Duodenal mucosa (tissue), 2 donors: ENCODE measurements at regions not wholly inside any gene's neighbourhood (a gene's known extent, or its start where the extent isn't known, plus 50 kb on each side); places are given as distances from the start of the nearest gene placed in this dataset.

ENCODE experiments used
- H3K27ac ChIP-seq: one replicate; pipeline ENCODE4 v1.7.0; 2013; ENCODE audit warnings: low read depth, low read length
- H3K27me3 ChIP-seq, 2 donors: one replicate each; pipeline ENCODE4 v1.7.0; 2013; ENCODE audit warnings: low read length in 2 of 2, control low read depth in 1 of 2; ENCODE audit not compliant: insufficient read depth in 2 of 2, control insufficient read depth in 1 of 2
- H3K36me3 ChIP-seq, 2 donors: one replicate each; pipeline ENCODE4 v1.7.0; 2013; ENCODE audit warnings: low read length in 2 of 2, control low read depth in 1 of 2; ENCODE audit not compliant: insufficient read depth in 2 of 2, control insufficient read depth in 1 of 2
- H3K4me1 ChIP-seq, 2 donors: one replicate each; pipeline ENCODE4 v1.7.0; 2013; ENCODE audit warnings: low read length in 2 of 2, control low read depth in 1 of 2; ENCODE audit not compliant: insufficient read depth in 2 of 2, control insufficient read depth in 1 of 2
- H3K4me3 ChIP-seq, 2 donors: one replicate each; pipeline ENCODE4 v1.7.0; 2013; ENCODE audit warnings: low read length in 2 of 2, low read depth in 1 of 2
- H3K9ac ChIP-seq, 2 donors: one replicate each; pipeline ENCODE4 v1.7.0; 2013; ENCODE audit warnings: low read length in 2 of 2, low read depth in 1 of 2
- H3K9me3 ChIP-seq, 2 donors: one replicate each; pipeline ENCODE4 v1.7.0; 2013; ENCODE audit warnings: low read length in 2 of 2, control low read depth in 1 of 2; ENCODE audit not compliant: control insufficient read depth in 1 of 2

- H3K27ac ChIP-seq, result no peak overlapping the region
Measured at GRCh38 chr4:114364857-114365256, 233.8 kb upstream of the UGT8 start.

GRCh38 chr4:114365591-114365990, 233.0 kb upstream of the UGT8 start:
- no peak overlapping the region for H3K9ac ChIP-seq

More at GRCh38 chr4:114364857-114365256, 233.8 kb upstream of the UGT8 start:
- Histone ChIP-seq H3K9ac (no peak overlapping the region), H3K4me3 (no peak overlapping the region), H3K36me3 (no peaks in the 10 kb centered on the region), H3K4me1 (no peaks in the 10 kb centered on the region), H3K27me3 (no peaks in the 10 kb centered on the region), H3K9me3 (no peaks in the 10 kb centered on the region)

GRCh38 chr4:114366368-114366767, 232.2 kb upstream of the UGT8 start:
- H3K27ac ChIP-seq, result no peak overlapping the region
- no peaks in the 10 kb centered on the region for H3K4me1 ChIP-seq
- no peaks in the 10 kb centered on the region for H3K36me3 ChIP-seq
- H3K27me3 ChIP-seq, result no peaks in the 10 kb centered on the region
- no peak overlapping the region for H3K4me3 ChIP-seq
- H3K9me3 ChIP-seq, result no peaks in the 10 kb centered on the region
- H3K9ac ChIP-seq, result no peak overlapping the region

More at GRCh38 chr4:114365591-114365990, 233.0 kb upstream of the UGT8 start:
- Histone ChIP-seq H3K4me1 (no peaks in the 10 kb centered on the region), H3K27me3 (no peaks in the 10 kb centered on the region), H3K9me3 (no peaks in the 10 kb centered on the region), H3K36me3 (no peaks in the 10 kb centered on the region), H3K27ac (no peak overlapping the region), H3K4me3 (no peak overlapping the region)

GRCh38 chr4:114368751-114369150, 229.9 kb upstream of the UGT8 start:
- Histone ChIP-seq H3K9me3 (no peaks in the 10 kb centered on the region), H3K4me3 (no peak overlapping the region), H3K27me3 (no peaks in the 10 kb centered on the region), H3K9ac (no peak overlapping the region), H3K4me1 (no peaks in the 10 kb centered on the region), H3K27ac (no peak overlapping the region), H3K36me3 (no peaks in the 10 kb centered on the region)

GRCh38 chr4:114373508-114373907, 225.1 kb upstream of the UGT8 start:
- Histone ChIP-seq H3K36me3 (no peaks in the 10 kb centered on the region), H3K4me3 (no peak overlapping the region), H3K9ac (no peak overlapping the region), H3K9me3 (no peaks in the 10 kb centered on the region), H3K27me3 (no peaks in the 10 kb centered on the region), H3K27ac (no peak overlapping the region), H3K4me1 (no peaks in the 10 kb centered on the region)

GRCh38 chr4:114378305-114378903, 220.2 kb upstream of the UGT8 start:
- Histone ChIP-seq H3K27ac (no peak overlapping the region), H3K4me1 (no peaks in the 10 kb centered on the region), H3K27me3 (no peaks in the 10 kb centered on the region), H3K36me3 (no peaks in the 10 kb centered on the region), H3K4me3 (no peak overlapping the region), H3K9me3 (no peaks in the 10 kb centered on the region), H3K9ac (no peak overlapping the region)

- Histone ChIP-seq H3K4me3 (no peak overlapping the region), H3K9ac (no peak overlapping the region), H3K27me3 (no peaks in the 10 kb centered on the region), H3K4me1 (no peaks in the 10 kb centered on the region), H3K36me3 (no peaks in the 10 kb centered on the region), H3K9me3 (no peaks in the 10 kb centered on the region), H3K27ac (no peak overlapping the region)
Measured at GRCh38 chr4:114383067-114383466, 215.5 kb upstream of the UGT8 start.

- Histone ChIP-seq H3K36me3 (no peaks in the 10 kb centered on the region), H3K4me3 (no peak overlapping the region), H3K27ac (no peak overlapping the region), H3K4me1 (no peaks in the 10 kb centered on the region), H3K27me3 (no peaks in the 10 kb centered on the region), H3K9ac (no peak overlapping the region), H3K9me3 (no peaks in the 10 kb centered on the region)
Measured at GRCh38 chr4:114383721-114384120, 214.9 kb upstream of the UGT8 start.

GRCh38 chr4:114384629-114385028, 214.0 kb upstream of the UGT8 start:
- H3K4me3 ChIP-seq, result no peak overlapping the region
- no peak overlapping the region for H3K9ac ChIP-seq
- no peaks in the 10 kb centered on the region for H3K36me3 ChIP-seq
- H3K9me3 ChIP-seq, result no peaks in the 10 kb centered on the region
- H3K4me1 ChIP-seq, result no peaks in the 10 kb centered on the region
- H3K27me3 ChIP-seq, result no peaks in the 10 kb centered on the region
- no peak overlapping the region for H3K27ac ChIP-seq

GRCh38 chr4:114385195-114385985, 213.2 kb upstream of the UGT8 start:
- H3K9ac ChIP-seq, result no peak overlapping the region
- H3K27me3 ChIP-seq, result no peaks in the 10 kb centered on the region
- no peaks in the 10 kb centered on the region for H3K4me1 ChIP-seq
- no peaks in the 10 kb centered on the region for H3K36me3 ChIP-seq
- H3K4me3 ChIP-seq, result no peak overlapping the region
- H3K27ac ChIP-seq, result no peak overlapping the region
- H3K9me3 ChIP-seq, result no peaks in the 10 kb centered on the region
